Endothelial cell of umbilical vein (primary cell): ENCODE measurements at regions not wholly inside any gene's neighbourhood (a gene's known extent, or its start where the extent isn't known, plus 50 kb on each side); places are given as distances from the start of the nearest gene placed in this dataset.

Experiments used
- BruUV-seq: library from RNA; stranded (reverse); fragments of 400-500 nt; replicated peaks from 2 replicates; lab custom pipeline; 2021; lab: Mats Ljungman, UMichigan
- CTCF ChIA-PET: fragments of 300-600, 350-600 bp; sonication (Branson Sonifier 250); formaldehyde crosslinking; loops from one replicate; lab custom pipeline; 2021; ENCODE audit warnings: antibody characterized with exemption, inconsistent platforms; lab: Charles Lee
- POLR2A ChIA-PET: fragments of 300-600, 350-600 bp; sonication (Branson Sonifier 250); formaldehyde crosslinking; loops from one replicate; lab custom pipeline; 2021; ENCODE audit warnings: antibody characterized with exemption, inconsistent platforms; lab: Charles Lee
- DNase-seq: peaks from one replicate; pipeline ENCODE4 v3.0.0-alpha.2; 2011; ENCODE audit warnings: low read depth, low spot score
- FAIRE-seq: peaks from 2 replicates; lab custom pipeline; 2011; peaks lifted over from hg19 to GRCh38; lab: Jason Lieb, UNC
- H2AFZ ChIP-seq: 2 replicates; pipeline ENCODE4 v1.6.0; 2012; ENCODE audit warnings: low read depth, low read length, control low read depth, inconsistent platforms
- H3K27ac ChIP-seq: 2 replicates; pipeline ENCODE4 v1.5.1; 2011; ENCODE audit warnings: low read depth, mild to moderate bottlenecking, control low read depth, low read length, moderate library complexity; ENCODE audit not compliant: insufficient read depth
- H3K27me3 ChIP-seq, 2 experiments: 2 replicates each; pipeline versions ENCODE4 v1.6.0 to v1.6.1; 2011; ENCODE audit warnings: low read length in 2 of 2, mixed read lengths in 1 of 2; ENCODE audit not compliant: control insufficient read depth in 2 of 2, insufficient read depth in 2 of 2
- H3K36me3 ChIP-seq, 2 experiments: 2 replicates in 1 of 2; 3 replicates in 1 of 2; pipeline ENCODE4 v1.5.1; 2011; ENCODE audit warnings: low read length in 2 of 2, mild to moderate bottlenecking in 1 of 2, moderate library complexity in 1 of 2; ENCODE audit not compliant: control insufficient read depth in 2 of 2, insufficient read depth in 2 of 2; ENCODE audit errors: extremely low read depth in 1 of 2
- H3K4me1 ChIP-seq: 3 replicates; pipeline ENCODE4 v1.5.1; 2011; ENCODE audit warnings: mild to moderate bottlenecking, low read length; ENCODE audit not compliant: control insufficient read depth, insufficient read depth; ENCODE audit errors: extremely low read depth
- H3K4me2 ChIP-seq: 2 replicates; pipeline ENCODE4 v1.6.1; 2011; ENCODE audit warnings: low read length, control low read depth, mixed read lengths; ENCODE audit not compliant: insufficient read depth
- H3K4me3 ChIP-seq, 3 experiments: fragments of 200-600 bp in 1 of 3; sonication (generic), shearing (Covaris generic) in 1 of 3; replicated peaks in 1 of 3; 2 replicates each; pipeline ENCODE4 v1.5.1; 2011 to 2016; ENCODE audit warnings: control low read depth in 3 of 3, low read length in 3 of 3, mild to moderate bottlenecking in 2 of 3, inconsistent platforms in 1 of 3, low read depth in 1 of 3, moderate library complexity in 1 of 3; ENCODE audit not compliant: insufficient read depth in 1 of 3
- H3K79me2 ChIP-seq: 2 replicates; pipeline ENCODE4 v1.6.0; 2012; ENCODE audit warnings: low read length, inconsistent platforms; ENCODE audit not compliant: control insufficient read depth, insufficient read depth
- H3K9ac ChIP-seq: replicated peaks from 2 replicates; pipeline ENCODE3; 2011; ENCODE audit warnings: low read length, control low read depth; ENCODE audit not compliant: insufficient read depth; ENCODE audit errors: extremely low read depth
- H3K9me1 ChIP-seq: replicated peaks from 3 replicates; pipeline ENCODE4 v1.6.0; 2011; ENCODE audit warnings: mild to moderate bottlenecking, low read length; ENCODE audit not compliant: control insufficient read depth, insufficient read depth; ENCODE audit errors: extremely low read depth
- H3K9me3 ChIP-seq: replicated peaks from 2 replicates; pipeline ENCODE4 v1.5.1; 2012; ENCODE audit warnings: low read length, inconsistent platforms; ENCODE audit not compliant: control insufficient read depth, insufficient read depth
- H4K20me1 ChIP-seq: replicated peaks from 2 replicates; pipeline ENCODE3; 2011; ENCODE audit warnings: mild to moderate bottlenecking, low read length; ENCODE audit not compliant: control insufficient read depth, insufficient read depth; ENCODE audit errors: extremely low read depth
- CTCF ChIP-seq, 2 donors: IDR thresholded peaks; 1 replicate in 1 of 2; 2 replicates in 1 of 2; pipeline ENCODE4 v1.5.1; 2011; ENCODE audit warnings: low read length in 2 of 2, mild to moderate bottlenecking in 2 of 2, moderate library complexity in 2 of 2, control low read depth in 1 of 2, inconsistent platforms in 1 of 2, low read depth in 1 of 2; ENCODE audit not compliant: insufficient read depth in 1 of 2; ENCODE audit errors: extremely low read depth in 1 of 2
- EZH2 ChIP-seq: IDR thresholded peaks from 2 replicates; pipeline ENCODE4 v1.6.1; 2012; ENCODE audit warnings: borderline replicate concordance, low read depth, mild to moderate bottlenecking, moderate library complexity, low read length, inconsistent platforms; ENCODE audit not compliant: severe bottlenecking
- FOS ChIP-seq: IDR thresholded peaks from 2 replicates; pipeline ENCODE4 v1.6.1; 2011; ENCODE audit warnings: mild to moderate bottlenecking, low read length, moderate library complexity, borderline replicate concordance; ENCODE audit not compliant: insufficient read depth
- GATA2 ChIP-seq: IDR thresholded peaks from 2 replicates; pipeline ENCODE4 v1.7.0; 2011; ENCODE audit warnings: low read depth, mild to moderate bottlenecking, moderate library complexity, mixed read lengths, low read length; ENCODE audit not compliant: insufficient read length, insufficient read depth
- JUN ChIP-seq: IDR thresholded peaks from 2 replicates; pipeline ENCODE4 v1.6.1; 2011; ENCODE audit warnings: borderline replicate concordance, low read depth; ENCODE audit not compliant: insufficient read length, insufficient read depth
- MAX ChIP-seq: IDR thresholded peaks from 2 replicates; pipeline ENCODE4 v1.6.1; 2011; ENCODE audit not compliant: insufficient read depth, insufficient read length
- MYC ChIP-seq: IDR thresholded peaks from one replicate; pipeline ENCODE4 v1.6.1; 2011; ENCODE audit warnings: mild to moderate bottlenecking, low read depth, low read length
- POLR2A ChIP-seq: IDR thresholded peaks from 2 replicates; pipeline ENCODE4 v1.6.1; 2012; ENCODE audit warnings: low read depth, mild to moderate bottlenecking, control low read depth, low read length
- POLR2AphosphoS5 ChIP-seq: IDR thresholded peaks from 2 replicates; pipeline ENCODE4 v1.6.1; 2012; ENCODE audit warnings: low read depth, mild to moderate bottlenecking, control low read depth, low read length, moderate library complexity; ENCODE audit not compliant: insufficient read depth
- dilution Hi-C: fragments of 300-500 bp; cut with MboI; formaldehyde crosslinking; loops from one replicate; pipeline ENCODE4 v1.15.0; 2019; ENCODE audit warnings: low sequenced_read_pairs; ENCODE audit not compliant: extremely low pct_ligation_motif_present
- intact Hi-C: fragments of 100-400 bp; cut with micrococcal nuclease; formaldehyde crosslinking; loops from one replicate; pipeline ENCODE4 v1.10.0; 2022

GRCh38 chr13:40379196-40379595 lies 287.2 kb downstream of the FOXO1 start:
- Histone ChIP-seq H3K4me2 (no peak overlapping the region), H3K4me1 (no peaks in the 10 kb centered on the region), H3K79me2 (no peaks in the 10 kb centered on the region), H2AFZ (no peak overlapping the region), H3K36me3 (no peaks in the 10 kb centered on the region), H3K9ac (no peak overlapping the region), H3K27ac (no peak overlapping the region), H3K9me3 (no peaks in the 10 kb centered on the region), H3K4me3 (no peak overlapping the region), H3K9me1 (no peaks in the 10 kb centered on the region), H4K20me1 (no peaks in the 10 kb centered on the region), H3K27me3 (no peaks in the 10 kb centered on the region)
- FAIRE-seq (no peak), DNase-seq (no peak)
- ChIA-PET POLR2A (no interaction called here), CTCF (no interaction called here)
- dilution Hi-C loops (no loop called here), intact Hi-C loops (no loop called here)
- BruUV-seq = no TSS peak
- no peak for TF ChIP-seq POLR2AphosphoS5
- no peak for TF ChIP-seq MAX
- TF ChIP-seq JUN = no peak
- TF ChIP-seq FOS = no peak
- no peak for TF ChIP-seq GATA2
- no peak for TF ChIP-seq CTCF (IDR thresholded peaks at IDR 0.05; ENCODE audit: extremely low read depth in 1 of 2, insufficient read depth in 1 of 2, low read depth in 1 of 2, low read length in 2 of 2)
- TF ChIP-seq MYC = no peak
- TF ChIP-seq EZH2 = no peak
- no peak for TF ChIP-seq POLR2A
